ENCODE measurements at regions not wholly inside any gene's neighbourhood (a gene's known extent, or its start where the extent isn't known, plus 50 kb on each side); places are given as distances from the start of the nearest gene placed in this dataset.

DNA sequence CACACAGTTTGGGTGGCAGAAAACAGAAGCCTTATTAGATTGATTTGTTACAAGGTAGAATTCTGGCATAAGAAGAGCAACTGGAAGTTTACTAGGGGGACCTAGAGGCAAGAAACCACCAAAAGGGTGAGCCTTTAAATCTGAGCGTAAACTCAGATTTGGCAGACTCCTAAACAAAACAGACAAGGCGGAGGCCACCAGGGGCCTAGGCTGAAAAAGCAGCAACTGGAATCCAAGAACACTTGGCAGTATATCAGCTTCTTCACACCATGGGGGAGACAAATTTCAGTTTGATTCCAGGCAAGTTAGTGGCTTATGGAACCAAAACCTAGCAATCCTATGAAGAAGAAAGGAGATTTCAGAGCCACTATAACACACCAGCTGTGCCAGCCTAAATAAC lies 220.0 kb downstream of the C3orf38 start:
- 60% methylated on average over 1 of the region's 2 CpGs for WGBS (ENCODE audit: insufficient coverage)
- no peaks in the 10 kb centered on the region for H3K9me3 ChIP-seq (replicated peaks; ENCODE audit: control insufficient read depth, low read depth, low read length)
- H3K36me3 ChIP-seq (ENCODE audit: control insufficient read depth, insufficient read depth, low read length): no peaks in the 10 kb centered on the region
- DNase-seq: peak; percentile 9
- no peaks in the 10 kb centered on the region for H3K4me1 ChIP-seq (ENCODE audit: control insufficient read depth, insufficient read depth, low read length)
- H3K4me3 ChIP-seq (ENCODE audit: low read length): no peak overlapping the region
- H3K27ac ChIP-seq (ENCODE audit: low read length): no peak overlapping the region
- H3K27me3 ChIP-seq (ENCODE audit: control insufficient read depth, insufficient read depth, low read length): no peaks in the 10 kb centered on the region

DNA sequence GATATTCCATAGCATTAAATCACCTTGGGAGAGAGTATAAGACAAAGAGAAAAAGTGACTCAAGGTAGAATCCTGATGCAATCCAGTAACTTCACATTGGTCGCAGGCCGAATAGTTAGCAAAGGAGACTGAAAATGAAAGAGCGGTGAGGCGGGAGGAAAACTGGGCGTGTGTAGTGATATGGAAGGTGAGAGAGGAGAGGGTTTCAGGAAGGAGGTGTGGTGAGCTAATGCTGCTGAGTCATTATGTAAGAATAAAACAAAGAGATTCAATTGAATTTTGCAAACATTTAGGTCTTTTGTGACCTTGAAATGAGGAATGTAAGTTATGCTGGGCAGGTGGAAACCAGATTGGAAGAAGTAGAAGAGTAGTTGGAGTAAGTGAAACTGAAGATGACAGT lies 235.3 kb downstream of the C3orf38 start:
- no peak overlapping the region for H3K27ac ChIP-seq (ENCODE audit: low read length)
- no peak for DNase-seq
- H3K9me3 ChIP-seq (replicated peaks; ENCODE audit: control insufficient read depth, low read depth, low read length): no peaks in the 10 kb centered on the region
- 76% methylated on average over 5 of the region's 5 CpGs for WGBS (ENCODE audit: insufficient coverage)
- no peaks in the 10 kb centered on the region for H3K27me3 ChIP-seq (ENCODE audit: control insufficient read depth, insufficient read depth, low read length)
- no peaks in the 10 kb centered on the region for H3K36me3 ChIP-seq (ENCODE audit: control insufficient read depth, insufficient read depth, low read length)
- no peak overlapping the region for H3K4me3 ChIP-seq (ENCODE audit: low read length)
- no peaks in the 10 kb centered on the region for H3K4me1 ChIP-seq (ENCODE audit: control insufficient read depth, insufficient read depth, low read length)

DNA sequence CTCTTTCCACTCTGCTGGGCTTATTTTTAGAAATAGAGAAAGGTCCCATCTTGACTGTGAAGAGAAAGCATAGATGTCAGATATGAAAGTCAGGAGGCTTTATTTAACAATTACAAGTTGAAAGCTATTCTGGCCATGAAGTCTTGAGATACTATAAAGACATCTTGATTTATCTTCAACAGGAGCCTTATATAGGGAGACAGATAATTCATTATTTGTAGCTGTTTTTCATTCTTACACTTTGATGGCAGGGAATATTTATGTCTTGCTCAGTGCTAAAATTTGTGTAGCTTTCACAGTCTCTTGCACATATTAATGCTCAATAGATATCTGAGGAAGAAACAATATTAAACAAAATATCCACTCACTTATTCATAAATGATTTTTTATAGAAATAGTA lies 248.8 kb downstream of the C3orf38 start:
- no peak for DNase-seq
- no peaks in the 10 kb centered on the region for H3K27me3 ChIP-seq (ENCODE audit: control insufficient read depth, insufficient read depth, low read length)
- H3K4me3 ChIP-seq (ENCODE audit: low read length): no peak overlapping the region
- H3K27ac ChIP-seq (ENCODE audit: low read length): no peak overlapping the region
- H3K36me3 ChIP-seq (ENCODE audit: control insufficient read depth, insufficient read depth, low read length): no peaks in the 10 kb centered on the region
- H3K9me3 ChIP-seq (replicated peaks; ENCODE audit: control insufficient read depth, low read depth, low read length): no peaks in the 10 kb centered on the region
- H3K4me1 ChIP-seq (ENCODE audit: control insufficient read depth, insufficient read depth, low read length): no peaks in the 10 kb centered on the region

DNA sequence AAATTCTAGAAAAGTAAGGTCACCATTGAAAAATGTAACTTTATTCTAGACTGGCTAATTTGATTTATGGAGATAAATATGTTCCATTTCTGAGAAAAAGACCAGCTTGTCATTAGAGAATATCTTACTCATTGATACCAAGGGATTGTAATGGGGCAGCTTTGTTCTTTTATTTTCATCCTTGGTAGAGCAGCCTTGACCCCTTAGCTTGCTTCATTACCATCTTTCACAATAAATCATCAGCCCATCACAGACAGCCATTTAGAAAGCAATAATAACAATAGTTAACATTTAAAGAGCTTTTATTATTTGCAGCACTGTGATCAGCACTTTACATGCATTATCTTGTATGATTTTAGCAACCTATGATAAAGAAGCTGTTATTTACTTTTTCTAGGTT lies 253.6 kb downstream of the C3orf38 start:
- Histone ChIP-seq H3K36me3 (ENCODE audit: control insufficient read depth, insufficient read depth, low read length) (no peaks in the 10 kb centered on the region), H3K9me3 (replicated peaks; ENCODE audit: control insufficient read depth, low read depth, low read length) (no peaks in the 10 kb centered on the region), H3K27me3 (ENCODE audit: control insufficient read depth, insufficient read depth, low read length) (no peaks in the 10 kb centered on the region), H3K4me3 (ENCODE audit: low read length) (no peak overlapping the region), H3K27ac (ENCODE audit: low read length) (no peak overlapping the region), H3K4me1 (ENCODE audit: control insufficient read depth, insufficient read depth, low read length) (no peaks in the 10 kb centered on the region)
- DNase-seq: no peak

DNA sequence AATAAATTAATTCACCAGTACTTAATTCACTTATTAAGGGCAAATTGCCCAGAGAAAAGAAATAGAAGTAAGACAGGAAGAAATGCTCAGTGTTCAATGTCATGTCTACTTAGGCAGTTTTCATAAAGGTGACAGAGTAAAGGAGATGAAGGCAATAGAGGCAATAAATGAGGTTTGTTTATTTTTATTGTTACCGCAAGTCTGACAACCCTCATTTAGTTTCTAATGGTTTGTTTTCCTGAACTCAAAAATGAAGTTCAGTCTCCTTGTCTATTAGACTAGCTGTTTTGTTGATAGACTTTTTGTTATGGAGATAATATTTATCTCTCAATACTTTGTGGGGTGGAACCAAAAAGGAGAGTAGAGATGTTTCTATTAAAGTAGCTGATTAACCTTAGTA lies 258.3 kb downstream of the C3orf38 start:
- DNase-seq: no peak
- Histone ChIP-seq H3K27ac (ENCODE audit: low read length) (no peak overlapping the region), H3K36me3 (ENCODE audit: control insufficient read depth, insufficient read depth, low read length) (no peaks in the 10 kb centered on the region), H3K4me3 (ENCODE audit: low read length) (no peak overlapping the region), H3K4me1 (ENCODE audit: control insufficient read depth, insufficient read depth, low read length) (no peaks in the 10 kb centered on the region), H3K27me3 (ENCODE audit: control insufficient read depth, insufficient read depth, low read length) (no peaks in the 10 kb centered on the region), H3K9me3 (replicated peaks; ENCODE audit: control insufficient read depth, low read depth, low read length) (no peaks in the 10 kb centered on the region)
- no CpG with 5 or more reads among the region's 1 CpG for WGBS (ENCODE audit: insufficient coverage)

DNA sequence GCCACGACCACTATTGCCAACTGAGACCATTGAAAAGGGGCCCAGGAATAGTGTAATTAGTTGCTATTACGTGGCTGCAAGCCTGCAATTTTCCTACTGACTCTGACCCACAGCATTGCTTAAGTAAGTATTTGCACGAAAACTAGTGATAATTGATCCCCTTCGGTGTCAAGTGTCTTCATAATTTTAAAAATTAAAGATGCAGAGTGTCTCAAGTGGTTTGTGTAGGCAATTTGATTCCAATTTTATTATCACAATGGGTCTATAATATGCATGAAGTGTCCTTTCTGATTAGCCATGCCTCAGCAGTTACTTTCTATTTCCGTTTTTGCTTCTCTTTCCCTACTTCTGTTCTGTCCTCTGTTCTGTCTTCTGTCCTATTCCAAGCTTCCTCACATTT lies 259.2 kb downstream of the C3orf38 start:
- WGBS (ENCODE audit: insufficient coverage): 38% methylated on average over 1 of the region's 5 CpGs
- Histone ChIP-seq H3K4me3 (ENCODE audit: low read length) (no peak overlapping the region), H3K4me1 (ENCODE audit: control insufficient read depth, insufficient read depth, low read length) (no peaks in the 10 kb centered on the region), H3K36me3 (ENCODE audit: control insufficient read depth, insufficient read depth, low read length) (no peaks in the 10 kb centered on the region), H3K27ac (ENCODE audit: low read length) (no peak overlapping the region), H3K9me3 (replicated peaks; ENCODE audit: control insufficient read depth, low read depth, low read length) (no peaks in the 10 kb centered on the region), H3K27me3 (ENCODE audit: control insufficient read depth, insufficient read depth, low read length) (no peaks in the 10 kb centered on the region)
- DNase-seq: no peak

DNA sequence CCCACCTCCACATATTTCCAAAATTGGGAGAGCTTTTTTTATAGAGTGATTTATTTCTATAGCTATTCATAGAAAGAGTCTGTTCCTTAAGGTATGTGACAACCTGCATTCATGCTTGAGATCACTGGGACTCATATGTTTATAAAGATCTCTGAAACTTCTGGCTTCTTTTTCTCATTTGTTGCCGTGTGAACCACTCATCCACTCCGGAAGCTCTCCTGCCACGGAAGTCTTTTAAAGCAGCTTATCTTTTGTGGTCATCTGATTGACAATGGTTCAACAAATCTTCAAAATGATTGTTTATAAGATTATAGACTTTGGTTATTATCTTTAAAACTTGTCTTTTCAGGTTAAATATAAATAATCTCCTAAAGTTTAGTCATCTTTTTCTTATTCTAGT lies 260.5 kb downstream of the C3orf38 start:
- no peak overlapping the region for H3K27ac ChIP-seq (ENCODE audit: low read length)
- no peaks in the 10 kb centered on the region for H3K4me1 ChIP-seq (ENCODE audit: control insufficient read depth, insufficient read depth, low read length)
- H3K9me3 ChIP-seq (replicated peaks; ENCODE audit: control insufficient read depth, low read depth, low read length): no peaks in the 10 kb centered on the region
- H3K36me3 ChIP-seq (ENCODE audit: control insufficient read depth, insufficient read depth, low read length): no peaks in the 10 kb centered on the region
- no peak overlapping the region for H3K4me3 ChIP-seq (ENCODE audit: low read length)
- no CpG with 5 or more reads among the region's 3 CpGs for WGBS (ENCODE audit: insufficient coverage)
- no peak for DNase-seq
- H3K27me3 ChIP-seq (ENCODE audit: control insufficient read depth, insufficient read depth, low read length): no peaks in the 10 kb centered on the region

DNA sequence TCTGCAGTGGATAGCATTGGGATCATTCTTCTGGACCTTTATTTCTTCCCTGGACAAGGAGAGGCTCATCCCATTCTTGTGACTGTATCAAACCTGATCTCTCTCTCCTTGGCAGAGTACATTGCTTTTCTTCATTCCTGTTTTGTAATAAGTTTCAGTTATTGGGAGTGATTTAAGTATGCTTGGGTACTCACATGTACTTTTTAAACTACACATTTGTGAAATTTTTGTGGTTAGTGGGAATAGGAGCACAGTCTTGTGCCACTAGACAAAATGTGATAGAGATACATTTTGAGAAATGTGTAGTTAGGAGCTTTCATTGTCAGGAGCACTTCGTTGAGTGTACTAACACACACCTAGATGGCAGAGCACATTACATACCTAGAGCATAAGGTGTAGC lies 262.6 kb downstream of the C3orf38 start:
- H3K9me3 ChIP-seq (replicated peaks; ENCODE audit: control insufficient read depth, low read depth, low read length): no peaks in the 10 kb centered on the region
- no peaks in the 10 kb centered on the region for H3K4me1 ChIP-seq (ENCODE audit: control insufficient read depth, insufficient read depth, low read length)
- no peaks in the 10 kb centered on the region for H3K27me3 ChIP-seq (ENCODE audit: control insufficient read depth, insufficient read depth, low read length)
- no peak for DNase-seq
- H3K36me3 ChIP-seq (ENCODE audit: control insufficient read depth, insufficient read depth, low read length): no peaks in the 10 kb centered on the region
- no CpG with 5 or more reads among the region's 1 CpG for WGBS (ENCODE audit: insufficient coverage)
- H3K4me3 ChIP-seq (ENCODE audit: low read length): no peak overlapping the region
- no peak overlapping the region for H3K27ac ChIP-seq (ENCODE audit: low read length)

DNA sequence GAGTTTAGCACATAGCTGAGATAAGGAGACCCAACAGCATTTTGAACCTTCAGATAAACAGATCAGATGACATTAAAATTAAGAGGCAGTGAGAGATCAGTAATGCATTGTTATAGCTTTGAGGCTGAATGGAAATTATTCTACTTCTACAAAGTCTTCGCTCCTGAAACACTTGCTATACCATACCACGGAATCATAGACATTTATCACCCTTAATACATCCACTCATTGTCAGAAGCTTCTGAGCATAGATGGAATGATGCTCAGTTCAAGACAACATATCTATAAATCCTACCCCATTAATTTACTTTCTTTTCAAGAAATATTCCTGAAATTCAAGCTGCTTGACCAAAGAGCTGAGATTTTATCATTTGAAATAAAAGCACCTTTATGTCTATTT lies 266.7 kb downstream of the C3orf38 start:
- no peaks in the 10 kb centered on the region for H3K36me3 ChIP-seq (ENCODE audit: control insufficient read depth, insufficient read depth, low read length)
- no peaks in the 10 kb centered on the region for H3K27me3 ChIP-seq (ENCODE audit: control insufficient read depth, insufficient read depth, low read length)
- no peaks in the 10 kb centered on the region for H3K4me1 ChIP-seq (ENCODE audit: control insufficient read depth, insufficient read depth, low read length)
- H3K4me3 ChIP-seq (ENCODE audit: low read length): no peak overlapping the region
- DNase-seq: no peak
- no peaks in the 10 kb centered on the region for H3K9me3 ChIP-seq (replicated peaks; ENCODE audit: control insufficient read depth, low read depth, low read length)
- WGBS (ENCODE audit: insufficient coverage): 80% methylated on average over 1 of the region's 2 CpGs
- H3K27ac ChIP-seq (ENCODE audit: low read length): no peak overlapping the region

DNA sequence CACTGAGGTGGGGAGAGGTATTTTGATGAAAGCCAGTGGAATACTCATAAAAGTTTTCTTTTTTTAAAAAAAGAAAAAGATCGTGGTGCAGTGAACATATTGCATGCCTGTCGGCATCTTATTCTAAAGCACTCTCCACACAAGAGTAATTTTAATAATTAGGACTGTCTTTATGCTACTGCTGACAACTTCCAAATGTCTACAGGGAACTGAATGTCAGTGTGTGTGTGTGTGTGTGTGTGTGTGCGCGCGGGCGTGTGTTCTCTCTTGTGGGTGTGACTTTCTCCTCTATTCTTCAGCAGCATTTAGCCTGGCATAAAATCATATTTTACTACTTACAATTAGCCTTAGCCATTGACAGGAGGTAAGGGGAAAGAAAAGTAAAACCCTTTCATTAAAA lies 268.5 kb downstream of the C3orf38 start:
- H3K27me3 ChIP-seq (ENCODE audit: control insufficient read depth, insufficient read depth, low read length): no peaks in the 10 kb centered on the region
- no CpG with 5 or more reads among the region's 6 CpGs for WGBS (ENCODE audit: insufficient coverage)
- no peak overlapping the region for H3K4me3 ChIP-seq (ENCODE audit: low read length)
- no peaks in the 10 kb centered on the region for H3K4me1 ChIP-seq (ENCODE audit: control insufficient read depth, insufficient read depth, low read length)
- no peaks in the 10 kb centered on the region for H3K9me3 ChIP-seq (replicated peaks; ENCODE audit: control insufficient read depth, low read depth, low read length)
- H3K36me3 ChIP-seq (ENCODE audit: control insufficient read depth, insufficient read depth, low read length): no peaks in the 10 kb centered on the region
- no peak overlapping the region for H3K27ac ChIP-seq (ENCODE audit: low read length)
- DNase-seq: no peak

DNA sequence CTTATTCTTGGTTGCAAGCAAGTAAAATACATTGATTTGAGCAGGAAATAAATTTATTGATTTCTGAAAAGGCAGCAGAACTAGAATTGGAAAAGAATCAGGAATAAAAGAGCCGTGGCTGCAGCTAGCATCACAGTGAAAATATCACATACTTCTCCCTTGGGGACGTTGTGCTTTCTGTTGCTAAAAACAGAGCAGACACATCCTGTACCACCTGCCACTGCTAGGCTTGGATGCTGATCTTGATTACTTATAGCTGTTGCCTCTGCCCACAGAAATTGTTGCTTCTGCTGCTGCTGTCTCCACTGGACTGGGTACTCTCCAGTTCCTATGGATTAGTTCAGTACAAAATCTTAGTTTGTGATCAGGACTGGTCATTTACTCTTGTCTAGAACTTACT lies 283.8 kb downstream of the C3orf38 start:
- Histone ChIP-seq H3K4me1 (ENCODE audit: control insufficient read depth, insufficient read depth, low read length) (peaks cover 2% of the 10 kb centered on the region), H3K36me3 (ENCODE audit: control insufficient read depth, insufficient read depth, low read length) (no peaks in the 10 kb centered on the region), H3K27ac (ENCODE audit: low read length) (no peak overlapping the region), H3K4me3 (ENCODE audit: low read length) (no peak overlapping the region), H3K9me3 (replicated peaks; ENCODE audit: control insufficient read depth, low read depth, low read length) (no peaks in the 10 kb centered on the region), H3K27me3 (ENCODE audit: control insufficient read depth, insufficient read depth, low read length) (no peaks in the 10 kb centered on the region)
- DNase-seq: peak; percentile 84
- WGBS (ENCODE audit: insufficient coverage): no CpG with 5 or more reads among the region's 2 CpGs
